NT2/D1 (cell line): ENCODE measurements at regions not wholly inside any gene's neighbourhood (a gene's known extent, or its start where the extent isn't known, plus 50 kb on each side); places are given as distances from the start of the nearest gene placed in this dataset.

Experiments
- DNase-seq: peaks from one replicate; pipeline ENCODE4 v3.0.0-alpha.2; 2011; ENCODE audit warnings: low read depth, low spot score
- H3K27me3 ChIP-seq: 2 replicates; pipeline ENCODE4 v1.6.0; 2011; ENCODE audit warnings: mild to moderate bottlenecking; ENCODE audit not compliant: insufficient read length, insufficient read depth
- H3K36me3 ChIP-seq: 2 replicates; pipeline ENCODE4 v1.6.1; 2011; ENCODE audit warnings: mild to moderate bottlenecking, low read length, mixed read lengths; ENCODE audit not compliant: insufficient read depth, insufficient read length
- H3K4me1 ChIP-seq: 2 replicates; pipeline ENCODE4 v1.5.1; 2011; ENCODE audit not compliant: insufficient read depth, insufficient read length
- H3K4me3 ChIP-seq: 2 replicates; pipeline ENCODE4 v1.5.1; 2011; ENCODE audit warnings: low read depth; ENCODE audit not compliant: insufficient read length
- H3K9ac ChIP-seq: 2 replicates; pipeline ENCODE4 v1.6.0; 2011; ENCODE audit warnings: low read depth; ENCODE audit not compliant: insufficient read length
- H3K9me3 ChIP-seq: 2 replicates; pipeline ENCODE4 v1.5.1; 2011; ENCODE audit warnings: mild to moderate bottlenecking, low read length; ENCODE audit not compliant: insufficient read depth
- SUZ12 ChIP-seq: IDR thresholded peaks from 2 replicates; pipeline ENCODE4 v1.6.1; 2011; ENCODE audit not compliant: insufficient read length, insufficient read depth; ENCODE audit errors: extremely low read depth
- YY1 ChIP-seq: IDR thresholded peaks from 2 replicates; pipeline ENCODE4 v1.6.1; 2011; ENCODE audit not compliant: insufficient read length, insufficient read depth
- ZNF274 ChIP-seq: IDR thresholded peaks from 2 replicates; pipeline ENCODE4 v1.6.1; 2011; ENCODE audit warnings: mild to moderate bottlenecking, low read depth, low read length

DNA sequence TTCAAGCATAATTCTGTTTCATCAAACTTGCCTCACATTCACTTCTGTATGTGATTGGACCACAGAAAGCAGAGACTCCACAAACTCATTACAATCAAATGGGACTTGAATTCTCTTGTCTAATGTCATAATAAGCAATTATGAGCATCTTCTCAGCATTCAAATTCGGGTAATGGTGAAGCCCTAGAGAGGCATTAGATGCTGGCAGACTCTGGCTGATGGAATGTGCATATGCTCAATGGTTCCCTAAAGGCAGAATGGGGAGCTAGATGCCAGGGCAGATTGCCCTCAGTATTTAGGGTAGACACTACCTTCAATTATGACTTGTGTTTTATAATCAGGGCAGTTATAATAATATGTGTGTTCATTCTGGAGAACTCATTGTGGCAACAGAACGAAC, 127.9 kb downstream of the HDGFL1 start:
- Histone ChIP-seq H3K9ac (no peak overlapping the region), H3K4me3 (no peak overlapping the region)

GRCh38 chr6:22699151-22699550, 129.8 kb downstream of the HDGFL1 start:
- no peaks in the 10 kb centered on the region for H3K36me3 ChIP-seq
- H3K4me3 ChIP-seq, result no peak overlapping the region
- H3K9ac ChIP-seq, result no peak overlapping the region
- TF ChIP-seq SUZ12 (no peak), YY1 (no peak), ZNF274 (no peak)
- no peaks in the 10 kb centered on the region for H3K4me1 ChIP-seq
- no peaks in the 10 kb centered on the region for H3K9me3 ChIP-seq
- DNase-seq, result no peak
- H3K27me3 ChIP-seq, result no peaks in the 10 kb centered on the region

More for the DNA sequence above, 127.9 kb downstream of the HDGFL1 start:
- H3K36me3 ChIP-seq, result no peaks in the 10 kb centered on the region
- no peaks in the 10 kb centered on the region for H3K4me1 ChIP-seq
- no peak for TF ChIP-seq YY1
- TF ChIP-seq SUZ12, result no peak
- TF ChIP-seq ZNF274, result no peak
- no peak for DNase-seq
- no peaks in the 10 kb centered on the region for H3K27me3 ChIP-seq
- no peaks in the 10 kb centered on the region for H3K9me3 ChIP-seq

DNA sequence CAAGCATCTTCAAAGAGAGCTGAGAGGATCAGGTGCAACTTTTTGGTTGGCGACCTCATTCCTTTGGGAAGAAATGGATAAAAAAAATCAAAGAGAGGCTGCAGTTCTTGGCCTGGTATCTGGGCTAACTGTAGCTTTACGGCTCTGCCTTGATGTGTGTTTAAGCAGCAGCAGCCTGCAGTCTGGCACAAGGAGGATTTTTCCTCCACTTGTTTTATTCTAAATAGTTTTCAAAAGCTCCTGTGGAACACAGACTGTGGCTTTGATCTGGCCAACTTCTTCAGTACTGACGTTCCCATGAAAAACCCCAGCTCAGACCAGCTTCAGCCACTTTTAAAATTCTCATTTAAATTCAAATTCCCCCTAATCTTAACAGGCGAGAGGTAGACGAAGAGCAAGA, 137.3 kb downstream of the HDGFL1 start:
- H3K27me3 ChIP-seq, result no peaks in the 10 kb centered on the region
- no peaks in the 10 kb centered on the region for H3K36me3 ChIP-seq
- no peaks in the 10 kb centered on the region for H3K4me1 ChIP-seq
- no peaks in the 10 kb centered on the region for H3K9me3 ChIP-seq
- H3K9ac ChIP-seq, result no peak overlapping the region
- DNase-seq, result no peak
- H3K4me3 ChIP-seq, result no peak overlapping the region
- TF ChIP-seq SUZ12, result no peak
- no peak for TF ChIP-seq ZNF274
- TF ChIP-seq YY1, result no peak

- Histone ChIP-seq H3K4me1 (no peaks in the 10 kb centered on the region), H3K4me3 (no peak overlapping the region), H3K36me3 (no peaks in the 10 kb centered on the region), H3K27me3 (no peaks in the 10 kb centered on the region), H3K9me3 (no peaks in the 10 kb centered on the region), H3K9ac (no peak overlapping the region)
- no peak for TF ChIP-seq ZNF274
- TF ChIP-seq SUZ12, result no peak
- no peak for TF ChIP-seq YY1
- DNase-seq, result no peak
These were observed 139.1 kb downstream of the HDGFL1 start for GRCh38 chr6:22708469-22708868.

- no peak overlapping the region for H3K9ac ChIP-seq
- no peak for TF ChIP-seq ZNF274
- TF ChIP-seq YY1, result no peak
- TF ChIP-seq SUZ12, result no peak
These were observed 140.4 kb downstream of the HDGFL1 start for GRCh38 chr6:22709803-22710202.

GRCh38 chr6:22716721-22717120, 147.4 kb downstream of the HDGFL1 start:
- no peak for DNase-seq
- Histone ChIP-seq H3K9ac (no peak overlapping the region), H3K4me3 (no peak overlapping the region)

More at GRCh38 chr6:22709803-22710202, 140.4 kb downstream of the HDGFL1 start:
- Histone ChIP-seq H3K4me3 (no peak overlapping the region), H3K9me3 (no peaks in the 10 kb centered on the region), H3K4me1 (no peaks in the 10 kb centered on the region), H3K36me3 (no peaks in the 10 kb centered on the region), H3K27me3 (no peaks in the 10 kb centered on the region)
- no peak for DNase-seq

DNA sequence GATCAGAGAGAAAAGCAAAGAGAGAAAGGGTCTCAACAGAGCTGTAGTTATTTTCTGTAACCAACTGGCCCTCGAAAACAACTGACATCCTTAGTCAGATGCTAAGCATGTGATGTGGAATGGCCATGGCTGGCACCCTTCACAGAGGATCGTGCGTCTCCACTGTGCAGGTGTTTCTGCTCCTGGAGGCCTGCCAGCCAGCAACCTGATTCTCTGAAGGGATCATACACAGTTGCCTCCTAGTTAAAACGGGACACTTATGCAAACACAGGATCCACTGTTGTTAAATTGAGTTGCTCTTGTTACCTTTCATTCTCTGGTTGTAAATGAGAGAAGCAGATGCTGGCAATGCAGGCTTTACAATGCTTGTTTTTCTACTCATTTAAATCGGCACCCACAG, 148.5 kb downstream of the HDGFL1 start:
- TF ChIP-seq YY1, result no peak
- TF ChIP-seq SUZ12, result no peak
- TF ChIP-seq ZNF274, result no peak
- DNase-seq, result no peak

More at GRCh38 chr6:22716721-22717120, 147.4 kb downstream of the HDGFL1 start:
- H3K4me1 ChIP-seq, result no peaks in the 10 kb centered on the region
- no peaks in the 10 kb centered on the region for H3K27me3 ChIP-seq
- H3K9me3 ChIP-seq, result no peaks in the 10 kb centered on the region
- H3K36me3 ChIP-seq, result no peaks in the 10 kb centered on the region
- TF ChIP-seq YY1 (no peak), ZNF274 (no peak), SUZ12 (no peak)

DNA sequence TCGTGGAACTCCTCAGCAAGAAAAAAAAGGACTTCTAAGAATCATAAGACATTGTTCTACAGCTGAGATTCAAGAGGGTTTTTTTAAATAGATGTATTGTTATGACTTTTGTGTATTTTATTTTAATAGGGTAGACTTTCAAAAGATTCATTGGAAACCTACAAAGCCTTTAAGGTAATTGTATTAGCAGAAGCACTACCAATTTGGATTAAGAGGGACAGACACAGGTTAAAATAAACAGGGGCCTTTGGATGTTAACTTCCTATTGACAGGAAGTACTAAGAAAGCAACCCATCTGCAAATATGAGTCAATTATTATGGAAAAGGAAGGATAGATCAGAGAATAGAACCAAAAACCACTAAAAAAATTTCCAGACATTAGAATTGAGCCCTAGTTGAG, 153.5 kb downstream of the HDGFL1 start:
- H3K27me3 ChIP-seq, result no peaks in the 10 kb centered on the region
- H3K9ac ChIP-seq, result no peak overlapping the region
- DNase-seq, result no peak
- no peak for TF ChIP-seq SUZ12
- TF ChIP-seq YY1, result no peak
- no peak for TF ChIP-seq ZNF274
- peaks cover 8% of the 10 kb centered on the region; the same call in 1 of the 2 replicates for H3K9me3 ChIP-seq
- H3K36me3 ChIP-seq, result no peaks in the 10 kb centered on the region
- no peak overlapping the region for H3K4me3 ChIP-seq
- H3K4me1 ChIP-seq, result no peaks in the 10 kb centered on the region

More for the DNA sequence above, 148.5 kb downstream of the HDGFL1 start:
- H3K36me3 ChIP-seq, result no peaks in the 10 kb centered on the region
- H3K4me1 ChIP-seq, result no peaks in the 10 kb centered on the region
- no peaks in the 10 kb centered on the region for H3K27me3 ChIP-seq
- H3K9me3 ChIP-seq, result no peaks in the 10 kb centered on the region; the same call in 1 of the 2 replicates
- H3K9ac ChIP-seq, result no peak overlapping the region
- no peak overlapping the region for H3K4me3 ChIP-seq
